ENCODE measurements at regions not wholly inside any gene's neighbourhood (a gene's known extent, or its start where the extent isn't known, plus 50 kb on each side); places are given as distances from the start of the nearest gene placed in this dataset.

GRCh38 chr2:136214307-136215200, 96.6 kb upstream of the CXCR4 start:
- DNase-seq (ENCODE audit: low spot score), result no peak

GRCh38 chr2:136213836-136214235, 95.9 kb upstream of the CXCR4 start:
- DNase-seq (ENCODE audit: low spot score), result no peak

GRCh38 chr2:136212426-136213378, 94.8 kb upstream of the CXCR4 start:
- DNase-seq (ENCODE audit: low spot score), result no peak

- no peak for DNase-seq (ENCODE audit: low spot score)
Observed at GRCh38 chr2:136211701-136212100, 93.8 kb upstream of the CXCR4 start.

GRCh38 chr2:136210822-136211221, 92.9 kb upstream of the CXCR4 start:
- DNase-seq (ENCODE audit: low spot score), result no peak

GRCh38 chr2:136210455-136210805, 92.5 kb upstream of the CXCR4 start:
- no peak for DNase-seq (ENCODE audit: low spot score)

GRCh38 chr2:136209561-136210454, 91.9 kb upstream of the CXCR4 start:
- DNase-seq (ENCODE audit: low spot score), result no peak

- no peak for DNase-seq (ENCODE audit: low spot score)
Observed at GRCh38 chr2:136208682-136209420, 90.9 kb upstream of the CXCR4 start.

- no peak for DNase-seq (ENCODE audit: low spot score)
Observed at GRCh38 chr2:136207665-136208064, 89.7 kb upstream of the CXCR4 start.

GRCh38 chr2:136207030-136207623, 89.2 kb upstream of the CXCR4 start:
- no peak for DNase-seq (ENCODE audit: low spot score)

- DNase-seq (ENCODE audit: low spot score), result no peak
Observed at GRCh38 chr2:136206613-136207012, 88.7 kb upstream of the CXCR4 start.

- no peak for DNase-seq (ENCODE audit: low spot score)
Observed at GRCh38 chr2:136205615-136206014, 87.7 kb upstream of the CXCR4 start.

GRCh38 chr2:136204971-136205370, 87.0 kb upstream of the CXCR4 start:
- DNase-seq (ENCODE audit: low spot score), result no peak

- DNase-seq (ENCODE audit: low spot score), result no peak
Observed at GRCh38 chr2:136195226-136195625, 77.3 kb upstream of the CXCR4 start.

GRCh38 chr2:136191041-136191440, 73.1 kb upstream of the CXCR4 start:
- no peak for DNase-seq (ENCODE audit: low spot score)

GRCh38 chr2:136189221-136189782, 71.4 kb upstream of the CXCR4 start:
- DNase-seq (ENCODE audit: low spot score), result no peak

GRCh38 chr2:136188086-136188485, 70.1 kb upstream of the CXCR4 start:
- no peak for DNase-seq (ENCODE audit: low spot score)

- DNase-seq (ENCODE audit: low spot score), result no peak
Observed at GRCh38 chr2:136185981-136186776, 68.2 kb upstream of the CXCR4 start.

GRCh38 chr2:136183097-136183496, 65.1 kb upstream of the CXCR4 start:
- no peak for DNase-seq (ENCODE audit: low spot score)

- DNase-seq (ENCODE audit: low spot score), result no peak
Observed at GRCh38 chr2:136182315-136182714, 64.4 kb upstream of the CXCR4 start.

Data from AG20443 (cell line).